ENCODE measurements at regions not wholly inside any gene's neighbourhood (a gene's known extent, or its start where the extent isn't known, plus 50 kb on each side); places are given as distances from the start of the nearest gene placed in this dataset.

DNA sequence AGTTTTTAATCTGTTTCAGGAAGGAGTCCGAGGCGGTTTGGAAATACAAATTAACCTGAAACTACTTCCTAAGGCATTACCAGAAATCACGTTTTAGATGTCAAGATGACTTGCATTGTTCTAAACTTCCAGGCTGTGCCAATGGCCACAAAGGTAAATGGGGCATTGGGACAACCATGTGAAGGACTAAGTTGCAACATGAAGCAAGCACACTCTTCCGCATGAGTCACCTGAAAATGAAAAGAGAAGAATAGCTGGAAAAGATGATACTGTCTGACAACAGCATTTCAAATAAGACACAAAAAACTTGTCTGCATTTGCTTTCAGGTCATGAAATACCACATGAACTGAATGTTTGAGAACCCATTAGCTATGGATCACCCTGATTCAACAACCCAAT, 262.1 kb downstream of the AHR start:
- TF ChIP-seq, protein P1, sequence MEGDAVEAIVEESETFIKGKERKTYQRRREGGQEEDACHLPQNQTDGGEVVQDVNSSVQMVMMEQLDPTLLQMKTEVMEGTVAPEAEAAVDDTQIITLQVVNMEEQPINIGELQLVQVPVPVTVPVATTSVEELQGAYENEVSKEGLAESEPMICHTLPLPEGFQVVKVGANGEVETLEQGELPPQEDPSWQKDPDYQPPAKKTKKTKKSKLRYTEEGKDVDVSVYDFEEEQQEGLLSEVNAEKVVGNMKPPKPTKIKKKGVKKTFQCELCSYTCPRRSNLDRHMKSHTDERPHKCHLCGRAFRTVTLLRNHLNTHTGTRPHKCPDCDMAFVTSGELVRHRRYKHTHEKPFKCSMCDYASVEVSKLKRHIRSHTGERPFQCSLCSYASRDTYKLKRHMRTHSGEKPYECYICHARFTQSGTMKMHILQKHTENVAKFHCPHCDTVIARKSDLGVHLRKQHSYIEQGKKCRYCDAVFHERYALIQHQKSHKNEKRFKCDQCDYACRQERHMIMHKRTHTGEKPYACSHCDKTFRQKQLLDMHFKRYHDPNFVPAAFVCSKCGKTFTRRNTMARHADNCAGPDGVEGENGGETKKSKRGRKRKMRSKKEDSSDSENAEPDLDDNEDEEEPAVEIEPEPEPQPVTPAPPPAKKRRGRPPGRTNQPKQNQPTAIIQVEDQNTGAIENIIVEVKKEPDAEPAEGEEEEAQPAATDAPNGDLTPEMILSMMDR (IDR thresholded peaks at IDR 0.05) = no peak
- TF ChIP-seq POLR2A (IDR thresholded peaks at IDR 0.05) = no peak
